ENCODE measurements at regions not wholly inside any gene's neighbourhood (a gene's known extent, or its start where the extent isn't known, plus 50 kb on each side); places are given as distances from the start of the nearest gene placed in this dataset.

DNA sequence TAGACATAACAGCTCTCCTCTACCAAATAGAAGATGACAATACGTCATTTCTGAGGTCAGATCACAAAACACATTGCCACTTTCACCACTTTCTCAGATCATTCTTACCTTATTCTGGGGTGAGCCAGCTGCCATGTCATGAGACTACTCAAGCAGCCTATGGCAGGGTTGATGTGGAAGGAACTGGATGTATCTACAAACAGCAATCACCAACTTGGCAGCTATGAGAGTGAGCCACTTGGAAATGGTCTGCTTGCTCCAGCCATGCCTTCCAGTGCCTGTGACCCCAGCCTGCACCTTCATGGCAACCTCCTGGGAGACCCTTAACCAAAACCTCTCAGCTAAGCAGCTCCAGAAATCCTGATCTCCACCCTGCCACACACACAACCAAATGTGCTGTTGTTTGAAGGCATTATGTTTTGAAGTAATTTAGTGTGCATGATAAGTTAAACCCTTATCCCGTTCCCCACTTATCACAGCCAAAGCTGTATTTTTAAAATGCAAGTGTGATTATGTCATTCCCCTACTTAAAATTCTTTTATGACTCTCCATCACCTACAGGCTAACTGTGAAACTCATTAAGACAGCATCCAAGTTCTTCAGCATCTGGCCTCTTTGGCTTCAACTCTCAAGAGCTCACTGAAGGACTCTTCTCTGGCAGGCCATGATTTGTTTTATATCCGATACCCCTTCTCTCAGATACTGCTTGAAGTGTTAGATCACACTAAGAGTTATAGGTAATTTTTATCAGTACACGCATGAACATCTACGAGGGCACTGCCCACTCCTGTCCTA is 150.6 kb downstream of the LY86 start:
- Histone ChIP-seq H3K27me3 (ENCODE audit: insufficient read depth, low read length) (no peaks in the 10 kb centered on the region; the same call in 1 of the 2 replicates), H3K9me2 (ENCODE audit: low read depth, low read length) (no peaks in the 10 kb centered on the region), H3K4me2 (ENCODE audit: low read length) (no peak overlapping the region), H4K20me1 (ENCODE audit: insufficient read depth, low read length) (no peaks in the 10 kb centered on the region), H3K36me3 (ENCODE audit: insufficient read depth, low read length) (no peaks in the 10 kb centered on the region), H3F3A (ENCODE audit: insufficient read depth, low read length) (no peaks in the 10 kb centered on the region), H3K9ac (ENCODE audit: low read length) (no peak overlapping the region), H3K4me1 (ENCODE audit: insufficient read depth, low read length, severe bottlenecking) (no peaks in the 10 kb centered on the region), H2AFZ (ENCODE audit: low read length) (no peak overlapping the region), H3K79me2 (ENCODE audit: insufficient read depth, low read length) (no peaks in the 10 kb centered on the region), H3K27ac (ENCODE audit: low read depth, low read length, poor library complexity, severe bottlenecking) (no peak overlapping the region), H3K4me3 (ENCODE audit: low read depth, low read length, poor library complexity, severe bottlenecking) (no peak overlapping the region), H3K9me3 (ENCODE audit: low read length) (no peaks in the 10 kb centered on the region)
- no peak for TF ChIP-seq CTCF (IDR thresholded peaks at IDR 0.05; ENCODE audit: low read length)

GRCh38 chr6:6740595-6740994 is 152.1 kb downstream of the LY86 start:
- TF ChIP-seq CTCF (IDR thresholded peaks at IDR 0.05; ENCODE audit: low read length) (no peak), EZH2 (IDR thresholded peaks at IDR 0.05; ENCODE audit: borderline replicate concordance, low read length) (no peak)
- Histone ChIP-seq H3F3A (ENCODE audit: insufficient read depth, low read length) (no peaks in the 10 kb centered on the region), H3K9me2 (ENCODE audit: low read depth, low read length) (no peaks in the 10 kb centered on the region), H3K27me3 (ENCODE audit: insufficient read depth, low read length) (no peaks in the 10 kb centered on the region), H3K4me2 (ENCODE audit: low read length) (no peak overlapping the region), H3K79me2 (ENCODE audit: insufficient read depth, low read length) (no peaks in the 10 kb centered on the region), H4K20me1 (ENCODE audit: insufficient read depth, low read length) (no peaks in the 10 kb centered on the region), H3K9ac (ENCODE audit: low read length) (no peak overlapping the region), H3K9me3 (ENCODE audit: low read length) (no peaks in the 10 kb centered on the region; the same call in 1 of the 2 replicates), H3K4me3 (ENCODE audit: low read depth, low read length, poor library complexity, severe bottlenecking) (no peak overlapping the region), H3K36me3 (ENCODE audit: insufficient read depth, low read length) (no peaks in the 10 kb centered on the region), H3K27ac (ENCODE audit: low read depth, low read length, poor library complexity, severe bottlenecking) (no peak overlapping the region), H3K4me1 (ENCODE audit: insufficient read depth, low read length, severe bottlenecking) (no peaks in the 10 kb centered on the region), H2AFZ (ENCODE audit: low read length) (no peak overlapping the region)

DNA sequence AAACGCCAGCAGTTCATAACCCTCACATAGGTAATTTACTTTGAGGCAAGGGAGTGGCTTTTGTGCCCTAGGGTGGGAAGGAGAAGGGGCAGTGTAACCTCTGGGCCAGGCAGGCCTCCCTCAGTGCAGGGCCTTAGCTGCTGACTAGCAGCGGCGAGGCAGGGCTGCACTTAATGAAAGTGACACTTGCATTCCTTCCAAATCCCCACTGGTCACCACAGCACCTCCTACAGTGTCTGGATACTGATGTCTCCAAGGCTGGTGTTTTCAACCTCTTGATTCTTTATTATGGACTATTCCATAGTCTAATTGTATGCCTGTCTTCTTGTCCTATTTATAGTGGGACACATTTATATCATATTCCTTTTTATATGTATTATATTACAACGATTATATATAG is 152.7 kb downstream of the LY86 start:
- H3K27ac ChIP-seq (ENCODE audit: low read depth, low read length, poor library complexity, severe bottlenecking), result no peak overlapping the region
- no peaks in the 10 kb centered on the region for H3F3A ChIP-seq (ENCODE audit: insufficient read depth, low read length)
- no peaks in the 10 kb centered on the region for H3K4me1 ChIP-seq (ENCODE audit: insufficient read depth, low read length, severe bottlenecking)
- no peak overlapping the region for H3K4me2 ChIP-seq (ENCODE audit: low read length)
- H2AFZ ChIP-seq (ENCODE audit: low read length), result no peak overlapping the region
- no peaks in the 10 kb centered on the region for H3K27me3 ChIP-seq (ENCODE audit: insufficient read depth, low read length)
- H3K9me2 ChIP-seq (ENCODE audit: low read depth, low read length), result no peaks in the 10 kb centered on the region
- TF ChIP-seq EZH2 (IDR thresholded peaks at IDR 0.05; ENCODE audit: borderline replicate concordance, low read length) (no peak), CTCF (IDR thresholded peaks at IDR 0.05; ENCODE audit: low read length) (no peak)
- H3K9ac ChIP-seq (ENCODE audit: low read length), result no peak overlapping the region
- H4K20me1 ChIP-seq (ENCODE audit: insufficient read depth, low read length), result no peaks in the 10 kb centered on the region
- no peak overlapping the region for H3K4me3 ChIP-seq (ENCODE audit: low read depth, low read length, poor library complexity, severe bottlenecking)
- H3K36me3 ChIP-seq (ENCODE audit: insufficient read depth, low read length), result no peaks in the 10 kb centered on the region
- H3K9me3 ChIP-seq (ENCODE audit: low read length), result no peaks in the 10 kb centered on the region; the same call in 1 of the 2 replicates
- H3K79me2 ChIP-seq (ENCODE audit: insufficient read depth, low read length), result no peaks in the 10 kb centered on the region
